Pancreas (tissue), 10 donors: ENCODE measurements at regions not wholly inside any gene's neighbourhood (a gene's known extent, or its start where the extent isn't known, plus 50 kb on each side); places are given as distances from the start of the nearest gene placed in this dataset.

Source experiments
- ATAC-seq, 4 donors: fragments of 200-7000 bp; cut with Tn5 transposase; one replicate each; pipeline versions ENCODE4 v1.8.0 to v1.9.1; 2020; ENCODE audit warnings: mild to moderate bottlenecking in 4 of 4, moderate library complexity in 4 of 4
- DNase-seq, 6 donors: peaks; one replicate each; pipeline ENCODE4 v3.0.0-alpha.2; 2020
- FAIRE-seq: peaks from 2 replicates; lab custom pipeline; 2012; peaks lifted over from hg19 to GRCh38; lab: Jason Lieb, UNC
- H3K27ac ChIP-seq, 4 donors: fragments of 200-600 bp; sonication (generic); 1 replicate in 3 of 4; 2 replicates in 1 of 4; pipeline versions ENCODE4 v1.5.0 to v1.8.0; 2020
- H3K27me3 ChIP-seq, 4 donors: fragments of 200-600 bp; one replicate each; pipeline ENCODE4 v1.8.0; 2021
- H3K36me3 ChIP-seq, 3 donors: fragments of 200-600 bp; sonication (generic) in 1 of 3; one replicate each; pipeline versions ENCODE4 v1.5.0 to v1.8.0; 2020 to 2021
- H3K4me1 ChIP-seq, 3 donors: fragments of 200-600 bp; one replicate each; pipeline ENCODE4 v1.8.0; 2021
- H3K4me3 ChIP-seq, 4 donors: fragments of 200-600 bp; sonication (generic) in 2 of 4; one replicate each; pipeline versions ENCODE4 v1.5.0 to v1.8.0; 2020 to 2021
- H3K9me3 ChIP-seq, 4 donors: fragments of 200-600 bp; one replicate each; pipeline ENCODE4 v1.8.0; 2021
- WGBS, 2 donors: extraction: QIAGEN DNeasy Blood & Tissue Kit; methylation state at CpG; one replicate each; pipeline ENCODE4 v1.1.7; 2013; 5-methylcytosine and 5-hydroxymethylcytosine counted together
- intact Hi-C, 3 donors: fragments of 100-400 bp; cut with DNase I; formaldehyde crosslinking; loops; one replicate each; pipeline versions ENCODE4 v1.11.1 to v1.14.2; 2022
- TF ChIP-seq, protein P1 (sequence below), 4 donors: fragments of 200-600 bp; sonication (generic) in 3 of 4; IDR thresholded peaks; one replicate each; pipeline versions ENCODE4 v1.5.0 to v1.8.0; 2021; ENCODE audit warnings: antibody characterized with exemption in 4 of 4
- donor health status: healthy with polysubstance abuse.
- donor health status: DM: no; HTN: no; CAD: no; lungs with moderate emphysema.
- donor health status: DM: no; HTN: no; CAD: no.
- donor health status: control.
- donor health status: control.
- donor health status: Bipolar disorder and iron deficiency.
- donor health status: DM: yes; HTN: yes; CAD: no.
- donor health status: DM: no; HTN: no; CAD: no.
- donor health status: DM: no; HTN: no; CAD: no.
- donor health status: DM: yes; HTN: yes; CAD: no.

DNA sequence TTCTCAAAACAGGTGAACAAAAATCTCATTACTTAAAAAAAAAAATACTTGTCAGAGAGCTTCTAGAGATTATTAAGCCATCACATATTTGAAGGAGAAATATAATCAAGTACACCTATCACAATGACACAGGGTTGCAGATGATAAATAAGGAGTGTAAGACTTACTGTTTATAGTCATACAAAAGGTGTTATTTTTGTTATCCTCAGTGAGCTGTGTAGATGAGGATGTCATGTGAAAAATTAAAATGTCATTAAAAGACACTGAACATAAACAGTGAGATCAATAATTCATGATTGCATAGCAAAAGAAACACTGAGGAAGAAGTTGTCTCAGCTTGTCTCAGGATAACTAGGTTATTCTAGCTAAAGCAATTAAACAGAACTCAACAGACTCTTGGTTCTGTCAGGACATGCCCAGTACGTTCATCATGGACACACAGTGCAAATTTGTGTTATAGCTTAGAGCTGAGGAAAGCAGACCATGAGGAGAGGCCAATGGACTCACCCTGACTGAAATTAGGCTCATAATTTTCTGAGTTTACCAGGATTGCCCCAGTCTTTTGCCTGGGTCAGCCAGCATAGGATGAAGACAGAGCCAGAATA is 1162.6 kb upstream of the C9orf72 start:
- no peaks in the 10 kb centered on the region for H3K27me3 ChIP-seq
- TF ChIP-seq, protein P1, sequence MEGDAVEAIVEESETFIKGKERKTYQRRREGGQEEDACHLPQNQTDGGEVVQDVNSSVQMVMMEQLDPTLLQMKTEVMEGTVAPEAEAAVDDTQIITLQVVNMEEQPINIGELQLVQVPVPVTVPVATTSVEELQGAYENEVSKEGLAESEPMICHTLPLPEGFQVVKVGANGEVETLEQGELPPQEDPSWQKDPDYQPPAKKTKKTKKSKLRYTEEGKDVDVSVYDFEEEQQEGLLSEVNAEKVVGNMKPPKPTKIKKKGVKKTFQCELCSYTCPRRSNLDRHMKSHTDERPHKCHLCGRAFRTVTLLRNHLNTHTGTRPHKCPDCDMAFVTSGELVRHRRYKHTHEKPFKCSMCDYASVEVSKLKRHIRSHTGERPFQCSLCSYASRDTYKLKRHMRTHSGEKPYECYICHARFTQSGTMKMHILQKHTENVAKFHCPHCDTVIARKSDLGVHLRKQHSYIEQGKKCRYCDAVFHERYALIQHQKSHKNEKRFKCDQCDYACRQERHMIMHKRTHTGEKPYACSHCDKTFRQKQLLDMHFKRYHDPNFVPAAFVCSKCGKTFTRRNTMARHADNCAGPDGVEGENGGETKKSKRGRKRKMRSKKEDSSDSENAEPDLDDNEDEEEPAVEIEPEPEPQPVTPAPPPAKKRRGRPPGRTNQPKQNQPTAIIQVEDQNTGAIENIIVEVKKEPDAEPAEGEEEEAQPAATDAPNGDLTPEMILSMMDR (IDR thresholded peaks at IDR 0.05), result no peak
- no peaks in the 10 kb centered on the region for H3K36me3 ChIP-seq
- DNase-seq (no peak), ATAC-seq (no peak), FAIRE-seq (no peak)
- H3K9me3 ChIP-seq, result no peaks in the 10 kb centered on the region
- H3K27ac ChIP-seq, result no peak overlapping the region
- intact Hi-C loops, result no loop called here
- no peaks in the 10 kb centered on the region for H3K4me1 ChIP-seq
- no peak overlapping the region for H3K4me3 ChIP-seq
- WGBS, 2 donors, result 18 to 30% methylated on average over 1 of the region's 1 CpG

DNA sequence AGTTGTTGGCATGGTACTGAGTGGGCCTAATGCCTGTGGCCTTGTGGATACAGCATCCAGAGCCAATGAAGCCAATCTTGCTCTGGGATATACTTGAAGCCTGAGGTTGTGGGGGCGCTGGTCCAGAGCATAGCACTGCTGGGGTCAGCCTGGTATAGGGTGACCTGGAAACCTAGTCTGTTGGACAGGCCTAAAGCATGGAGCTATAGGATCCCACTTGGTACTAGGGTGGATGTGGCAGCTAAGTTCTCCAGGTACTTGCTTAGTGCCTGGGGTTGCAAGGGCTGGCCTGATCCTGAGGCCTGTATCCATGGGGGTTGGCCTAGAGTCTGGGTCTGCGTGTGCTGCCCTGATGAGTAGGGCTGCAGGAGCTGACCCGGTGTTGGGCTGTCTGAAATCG is 1168.2 kb upstream of the C9orf72 start:
- 64 to 74% methylated on average over 4 of the region's 4 CpGs for WGBS, 2 donors
- no peaks in the 10 kb centered on the region for H3K36me3 ChIP-seq
- TF ChIP-seq, protein P1 (IDR thresholded peaks at IDR 0.05), result no peak
- H3K27ac ChIP-seq, result no peak overlapping the region
- DNase-seq (no peak), ATAC-seq (no peak), FAIRE-seq (no peak)
- no peak overlapping the region for H3K4me3 ChIP-seq
- no peaks in the 10 kb centered on the region for H3K27me3 ChIP-seq
- H3K4me1 ChIP-seq, result no peaks in the 10 kb centered on the region
- H3K9me3 ChIP-seq, result no peaks in the 10 kb centered on the region
- intact Hi-C loops, result no loop called here

DNA sequence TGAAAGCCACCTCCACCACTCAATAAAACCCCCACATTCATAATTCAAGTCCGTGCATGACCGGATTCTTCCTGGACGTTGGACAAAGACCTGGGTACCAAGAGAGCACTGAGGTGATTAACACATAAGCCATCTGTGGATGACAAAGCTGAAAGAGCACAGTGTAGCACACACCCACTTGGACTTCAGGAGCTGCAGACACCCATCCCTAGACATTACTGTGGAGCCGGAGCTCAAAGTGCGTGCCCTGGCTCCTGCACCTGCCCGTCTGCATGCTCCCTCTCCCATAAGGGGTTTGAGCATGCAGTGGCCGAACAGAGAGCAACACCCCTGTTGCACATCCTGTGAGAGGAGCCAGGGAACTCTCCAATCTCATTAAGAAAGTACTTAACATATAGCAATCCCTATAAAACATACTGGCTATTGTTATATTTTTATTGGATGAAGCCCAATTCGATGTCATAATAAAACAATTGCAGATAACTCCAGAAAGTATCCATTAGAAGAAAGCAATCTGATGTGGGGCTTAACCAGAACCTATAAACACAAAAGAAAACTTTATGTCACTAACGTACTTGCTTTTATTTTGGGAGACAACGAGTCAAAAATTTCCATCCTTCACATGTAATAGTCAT is 1174.2 kb upstream of the C9orf72 start:
- no peaks in the 10 kb centered on the region for H3K36me3 ChIP-seq
- no peaks in the 10 kb centered on the region for H3K27me3 ChIP-seq
- ATAC-seq (no peak), FAIRE-seq (no peak), DNase-seq (no peak)
- no peak overlapping the region for H3K27ac ChIP-seq
- H3K9me3 ChIP-seq, result no peaks in the 10 kb centered on the region
- H3K4me1 ChIP-seq, result no peaks in the 10 kb centered on the region
- WGBS, 2 donors, result 47 to 58% methylated on average over 10 of the region's 10 CpGs
- TF ChIP-seq, protein P1 (IDR thresholded peaks at IDR 0.05), result no peak
- H3K4me3 ChIP-seq, result no peak overlapping the region
- intact Hi-C loops, result no loop called here

DNA sequence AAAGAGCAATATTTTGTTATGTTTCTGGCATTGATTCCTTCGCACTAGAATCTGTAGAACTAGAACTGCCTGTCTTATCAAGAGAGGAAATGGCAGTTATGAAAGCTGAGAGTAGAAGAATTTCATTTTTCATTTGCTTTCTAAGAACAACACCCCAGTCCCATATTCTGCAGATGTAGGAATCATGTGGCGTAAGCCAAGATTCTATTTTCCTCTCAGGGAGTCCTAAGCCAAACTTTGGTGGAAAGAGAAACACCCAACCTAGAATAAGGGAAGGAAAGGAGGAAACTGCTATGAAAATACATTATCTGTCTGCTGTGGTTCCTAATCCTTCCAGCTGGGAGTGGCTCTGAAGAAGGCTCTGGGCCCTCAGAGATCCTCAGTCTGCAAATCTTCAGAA is 1176.9 kb upstream of the C9orf72 start:
- FAIRE-seq (no peak), DNase-seq (no peak), ATAC-seq (no peak)
- Histone ChIP-seq H3K27ac (no peak overlapping the region), H3K9me3 (no peaks in the 10 kb centered on the region), H3K4me1 (no peaks in the 10 kb centered on the region), H3K4me3 (no peak overlapping the region), H3K27me3 (no peaks in the 10 kb centered on the region), H3K36me3 (no peaks in the 10 kb centered on the region)
- intact Hi-C loops, result no loop called here
- TF ChIP-seq, protein P1 (IDR thresholded peaks at IDR 0.05), result no peak
- 71 to 93% methylated on average over 2 of the region's 2 CpGs for WGBS, 2 donors

DNA sequence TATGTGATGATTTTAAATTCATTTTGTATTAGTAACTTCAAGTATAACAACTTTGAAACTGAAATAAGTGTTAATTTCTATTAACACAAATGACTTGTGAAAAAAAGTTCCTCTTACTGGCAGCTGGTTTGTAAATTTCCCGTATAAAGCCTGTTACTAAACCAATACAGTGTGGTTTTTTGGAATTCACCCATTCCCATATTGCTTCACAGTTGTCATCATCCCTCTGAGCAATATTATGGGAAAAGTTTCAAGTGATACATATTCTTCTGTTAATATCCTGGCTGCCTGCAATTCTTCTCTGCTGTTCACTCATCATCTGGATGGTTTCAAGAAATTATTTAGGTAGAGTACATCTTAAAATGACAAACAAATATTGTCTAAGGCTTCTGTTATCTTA is 1185.1 kb upstream of the C9orf72 start:
- intact Hi-C loops, result no loop called here
- FAIRE-seq (no peak), ATAC-seq (no peak), DNase-seq (no peak)
- 46 to 50% methylated on average over 1 of the region's 1 CpG for WGBS, 2 donors
- Histone ChIP-seq H3K4me1 (no peaks in the 10 kb centered on the region), H3K4me3 (no peak overlapping the region), H3K27ac (no peak overlapping the region), H3K27me3 (no peaks in the 10 kb centered on the region), H3K9me3 (no peaks in the 10 kb centered on the region), H3K36me3 (no peaks in the 10 kb centered on the region)
- TF ChIP-seq, protein P1 (IDR thresholded peaks at IDR 0.05), result no peak
